HG02852 (cell line): ENCODE measurements at regions not wholly inside any gene's neighbourhood (a gene's known extent, or its start where the extent isn't known, plus 50 kb on each side); places are given as distances from the start of the nearest gene placed in this dataset.
"Not testable (repeated sequence)": the region's sequence is repeated elsewhere in the genome, so short reads cannot be mapped to it uniquely, and the experiment has no call there.

Experiments used
- ATAC-seq: cut with Tn5 transposase; IDR thresholded peaks from one replicate; pipeline ENCODE4 v1.9.1; 2021; ENCODE audit warnings: mild to moderate bottlenecking, moderate library complexity; ENCODE audit not compliant: unreplicated experiment

GRCh38 chr2:181737302-181737701 lies 57.0 kb upstream of the NEUROD1 start:
- ATAC-seq: not testable (repeated sequence)

- no peak for ATAC-seq
These were observed 57.8 kb upstream of the NEUROD1 start for GRCh38 chr2:181738074-181738473.

- no peak for ATAC-seq
These were observed 58.2 kb upstream of the NEUROD1 start for GRCh38 chr2:181738563-181738962.

- no peak for ATAC-seq
These were observed 61.4 kb upstream of the NEUROD1 start for GRCh38 chr2:181741756-181742155.

GRCh38 chr2:181742361-181742760 lies 62.0 kb upstream of the NEUROD1 start:
- no peak for ATAC-seq

GRCh38 chr2:181742922-181743722 lies 62.8 kb upstream of the NEUROD1 start:
- ATAC-seq: no peak

GRCh38 chr2:181743723-181744031 lies 63.4 kb upstream of the NEUROD1 start:
- no peak for ATAC-seq

- ATAC-seq: no peak
These were observed 65.7 kb upstream of the NEUROD1 start for GRCh38 chr2:181745796-181746540.

- ATAC-seq: no peak
These were observed 66.5 kb upstream of the NEUROD1 start for GRCh38 chr2:181746844-181747243.

- no peak for ATAC-seq
These were observed 70.0 kb upstream of the NEUROD1 start for GRCh38 chr2:181750305-181750704.

- ATAC-seq: no peak
These were observed 71.1 kb upstream of the NEUROD1 start for GRCh38 chr2:181751266-181752030.

- ATAC-seq: no peak
These were observed 72.0 kb upstream of the NEUROD1 start for GRCh38 chr2:181752301-181752700.

- ATAC-seq: no peak
These were observed 73.4 kb upstream of the NEUROD1 start for GRCh38 chr2:181753686-181754085.

- ATAC-seq: no peak
These were observed 73.8 kb upstream of the NEUROD1 start for GRCh38 chr2:181754105-181754504.

GRCh38 chr2:181755181-181755580 lies 74.9 kb upstream of the NEUROD1 start:
- no peak for ATAC-seq

GRCh38 chr2:181760521-181760920 lies 80.2 kb upstream of the NEUROD1 start:
- no peak for ATAC-seq

- no peak for ATAC-seq
These were observed 80.9 kb upstream of the NEUROD1 start for GRCh38 chr2:181761175-181761574.

- no peak for ATAC-seq
These were observed 81.7 kb upstream of the NEUROD1 start for GRCh38 chr2:181762000-181762399.

- no peak for ATAC-seq
These were observed 82.5 kb upstream of the NEUROD1 start for GRCh38 chr2:181762848-181763247.

GRCh38 chr2:181763423-181763822 lies 83.1 kb upstream of the NEUROD1 start:
- ATAC-seq: no peak

GRCh38 chr2:181764095-181764963 lies 84.0 kb upstream of the NEUROD1 start:
- no peak for ATAC-seq
